GM06990 (cell line): ENCODE measurements at regions not wholly inside any gene's neighbourhood (a gene's known extent, or its start where the extent isn't known, plus 50 kb on each side); places are given as distances from the start of the nearest gene placed in this dataset.
"Not testable (repeated sequence)": the region's sequence is repeated elsewhere in the genome, so short reads cannot be mapped to it uniquely, and the experiment has no call there.

ENCODE experiments used
- DNase-seq: peaks from one replicate; pipeline ENCODE4 v3.0.0-alpha.2; 2011; ENCODE audit not compliant: insufficient read length; ENCODE audit errors: extremely low read depth
- H3K27me3 ChIP-seq: replicated peaks from 2 replicates; pipeline ENCODE4 v1.6.0; 2011; ENCODE audit warnings: low read length; ENCODE audit not compliant: control insufficient read depth, insufficient read depth
- H3K36me3 ChIP-seq: 2 replicates; pipeline ENCODE4 v1.5.1; 2011; ENCODE audit warnings: low read length; ENCODE audit not compliant: control insufficient read depth, insufficient read depth
- H3K4me3 ChIP-seq: replicated peaks from 2 replicates; pipeline ENCODE4 v1.5.1; 2011; ENCODE audit warnings: low read depth, mild to moderate bottlenecking, control low read depth, low read length
- CTCF ChIP-seq: IDR thresholded peaks from 2 replicates; pipeline ENCODE4 v1.5.1; 2011; ENCODE audit warnings: low read length, control low read depth, mild to moderate bottlenecking, inconsistent platforms; ENCODE audit not compliant: insufficient read depth, poor library complexity, severe bottlenecking

DNA sequence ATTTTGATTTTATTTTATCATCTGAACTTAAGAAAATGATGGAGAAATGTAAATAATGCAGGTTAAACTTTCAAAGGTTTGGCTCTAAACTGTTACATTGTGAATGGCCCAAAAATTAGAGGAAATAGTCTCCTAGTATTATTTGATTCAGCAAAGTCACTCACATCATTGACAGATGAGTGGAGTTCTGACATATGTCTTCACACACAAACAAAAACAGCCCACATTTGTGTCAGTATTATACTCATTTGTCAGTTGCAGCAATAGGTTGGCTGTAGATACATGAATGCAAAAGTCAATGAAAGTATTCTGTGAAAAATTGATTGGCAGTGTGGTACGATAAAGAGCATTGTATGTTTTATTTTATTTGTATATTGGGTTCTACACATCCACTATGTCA lies 108.8 kb upstream of the BMPER start:
- Histone ChIP-seq H3K36me3 (no peaks in the 10 kb centered on the region), H3K4me3 (no peak overlapping the region), H3K27me3 (no peaks in the 10 kb centered on the region)
- no peak for TF ChIP-seq CTCF
- DNase-seq, result no peak

GRCh38 chr7:33797512-33797911 lies 107.8 kb upstream of the BMPER start:
- H3K36me3 ChIP-seq, H3K27me3 ChIP-seq, H3K4me3 ChIP-seq, DNase-seq: not testable (repeated sequence)

DNA sequence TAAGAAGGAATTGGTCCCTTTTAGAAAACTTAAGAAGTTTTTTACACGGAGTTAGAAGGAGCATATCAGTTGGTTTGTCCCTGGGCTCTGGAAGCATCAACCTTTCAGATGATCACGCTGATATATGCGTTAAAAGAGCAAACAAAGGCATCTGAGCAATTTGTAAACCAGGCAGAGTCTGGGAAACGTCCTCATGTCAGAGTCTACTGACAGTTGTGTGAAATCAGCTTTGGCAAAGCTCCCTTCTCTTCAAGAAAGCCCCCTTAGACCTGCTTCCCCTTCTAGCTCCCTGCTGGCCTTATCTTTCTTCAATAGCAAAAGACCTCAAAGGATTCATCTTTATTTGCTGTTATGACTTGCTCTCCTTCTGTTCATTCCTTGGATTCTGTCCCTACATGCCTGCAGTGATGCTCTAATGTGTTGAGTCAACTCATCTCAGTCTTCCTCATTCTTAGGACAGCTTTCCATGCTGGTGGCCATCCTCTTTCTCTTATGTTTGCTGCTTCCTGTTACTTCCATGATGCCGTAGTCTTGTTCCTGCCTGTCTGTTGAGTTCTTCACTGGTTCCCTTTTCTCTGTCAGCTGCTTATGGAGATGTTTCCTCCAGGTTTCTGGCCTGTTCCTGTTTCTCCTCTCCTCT lies 106.5 kb upstream of the BMPER start:
- H3K4me3 ChIP-seq, result no peak overlapping the region
- DNase-seq, result no peak
- no peak for TF ChIP-seq CTCF
- H3K36me3 ChIP-seq, result no peaks in the 10 kb centered on the region
- no peaks in the 10 kb centered on the region; the same call in 1 of the 2 replicates for H3K27me3 ChIP-seq

- TF ChIP-seq CTCF, result no peak
Measured at GRCh38 chr7:33799766-33800165, 105.6 kb upstream of the BMPER start.

GRCh38 chr7:33802600-33802999 lies 102.7 kb upstream of the BMPER start:
- no peak for TF ChIP-seq CTCF
- H3K27me3 ChIP-seq, result no peaks in the 10 kb centered on the region; the same call in none of the 2 replicates
- no peak for DNase-seq

More at GRCh38 chr7:33799766-33800165, 105.6 kb upstream of the BMPER start:
- no peak for DNase-seq
- Histone ChIP-seq H3K36me3 (no peaks in the 10 kb centered on the region), H3K4me3 (no peak overlapping the region), H3K27me3 (no peaks in the 10 kb centered on the region; the same call in none of the 2 replicates)

DNA sequence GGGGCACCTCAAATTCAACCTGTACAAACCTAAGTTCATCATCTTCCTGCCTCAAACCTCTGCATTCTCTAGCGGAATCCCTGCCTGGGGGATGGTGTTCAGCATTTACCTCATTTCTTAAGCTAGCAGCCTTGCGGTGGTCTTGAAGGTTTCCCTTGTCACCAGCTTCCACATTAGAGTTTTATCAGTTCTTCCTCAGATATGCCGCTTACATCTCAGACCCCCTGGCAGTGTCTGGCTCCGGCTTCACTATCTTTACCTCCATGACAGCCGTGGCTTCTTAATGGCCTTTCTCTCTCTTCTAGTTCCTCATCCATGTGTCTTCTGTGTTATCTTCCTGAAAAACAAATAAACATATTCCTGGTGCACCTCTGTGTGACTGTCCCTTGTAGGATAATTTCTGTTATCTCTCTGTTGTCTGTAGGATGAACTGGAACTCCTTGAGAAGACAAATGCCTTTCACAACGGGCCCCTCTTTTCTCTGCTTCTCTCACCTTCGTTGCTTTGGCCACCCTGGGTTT lies 101.1 kb upstream of the BMPER start:
- no peak for TF ChIP-seq CTCF
- H3K27me3 ChIP-seq, result no peaks in the 10 kb centered on the region; the same call in none of the 2 replicates
- no peaks in the 10 kb centered on the region for H3K36me3 ChIP-seq
- no peak overlapping the region for H3K4me3 ChIP-seq
- DNase-seq, result no peak

More at GRCh38 chr7:33802600-33802999, 102.7 kb upstream of the BMPER start:
- H3K4me3 ChIP-seq, result no peak overlapping the region
- H3K36me3 ChIP-seq, result no peaks in the 10 kb centered on the region
